NT2/D1 (cell line): ENCODE measurements at regions not wholly inside any gene's neighbourhood (a gene's known extent, or its start where the extent isn't known, plus 50 kb on each side); places are given as distances from the start of the nearest gene placed in this dataset.

Experiments
- SUZ12 ChIP-seq: IDR thresholded peaks from 2 replicates; pipeline ENCODE4 v1.6.1; 2011; ENCODE audit not compliant: insufficient read length, insufficient read depth; ENCODE audit errors: extremely low read depth
- YY1 ChIP-seq: IDR thresholded peaks from 2 replicates; pipeline ENCODE4 v1.6.1; 2011; ENCODE audit not compliant: insufficient read length, insufficient read depth
- ZNF274 ChIP-seq: IDR thresholded peaks from 2 replicates; pipeline ENCODE4 v1.6.1; 2011; ENCODE audit warnings: mild to moderate bottlenecking, low read depth, low read length

GRCh38 chr11:129292092-129292491 is 83.6 kb upstream of the BARX2 start:
- TF ChIP-seq ZNF274 (no peak), YY1 (no peak), SUZ12 (no peak)
